GM12872 (cell line): ENCODE measurements at regions not wholly inside any gene's neighbourhood (a gene's known extent, or its start where the extent isn't known, plus 50 kb on each side); places are given as distances from the start of the nearest gene placed in this dataset.

Source experiments
- CTCF ChIP-seq: IDR thresholded peaks from 3 replicates; pipeline ENCODE4 v1.5.1; 2011; ENCODE audit warnings: low read depth, mild to moderate bottlenecking, low read length, moderate library complexity; ENCODE audit not compliant: insufficient read depth

- TF ChIP-seq CTCF = no peak
These were observed 502.0 kb downstream of the PREX1 start for GRCh38 chr20:48325656-48326433.

- TF ChIP-seq CTCF = no peak
These were observed 503.1 kb downstream of the PREX1 start for GRCh38 chr20:48324744-48325143.

- TF ChIP-seq CTCF = no peak
These were observed 506.5 kb downstream of the PREX1 start for GRCh38 chr20:48321271-48321670.

- TF ChIP-seq CTCF = no peak
These were observed 507.7 kb downstream of the PREX1 start for GRCh38 chr20:48319943-48320584.

- no peak for TF ChIP-seq CTCF
These were observed 510.2 kb downstream of the PREX1 start for GRCh38 chr20:48317578-48317977.

- TF ChIP-seq CTCF = no peak
These were observed 512.7 kb downstream of the PREX1 start for GRCh38 chr20:48314925-48315592.

- TF ChIP-seq CTCF = no peak
These were observed 514.5 kb downstream of the PREX1 start for GRCh38 chr20:48313324-48313723.
